ENCODE measurements at regions not wholly inside any gene's neighbourhood (a gene's known extent, or its start where the extent isn't known, plus 50 kb on each side); places are given as distances from the start of the nearest gene placed in this dataset.

GRCh38 chr1:64357422-64357821 is 112.5 kb upstream of the CACHD1 start:
- H3K36me3 ChIP-seq, result no peaks in the 10 kb centered on the region
- H3K27ac ChIP-seq, result no peak overlapping the region
- no peak for ATAC-seq (ENCODE audit: low FRiP score in 2 of 2)
- peaks cover 0 to 3% (median 0%) of the 10 kb centered on the region in 4 donors for H3K4me1 ChIP-seq
- no peaks in the 10 kb centered on the region for H3K9me3 ChIP-seq
- H3K27me3 ChIP-seq, result no peaks in the 10 kb centered on the region
- 40 to 47% methylated on average over 4 to 6 of the region's 6 CpGs for WGBS, 2 donors
- DNase-seq, result no peak
- TF ChIP-seq CTCF (IDR thresholded peaks at IDR 0.05) (no peak), EP300 (IDR thresholded peaks at IDR 0.05) (no peak), POLR2AphosphoS5 (IDR thresholded peaks at IDR 0.05) (no peak), POLR2A (IDR thresholded peaks at IDR 0.05) (no peak)
- H3K4me3 ChIP-seq, result no peak overlapping the region

- no peaks in the 10 kb centered on the region for H3K27me3 ChIP-seq
- no peaks in the 10 kb centered on the region for H3K9me3 ChIP-seq
- no peak overlapping the region for H3K4me3 ChIP-seq
- WGBS, 2 donors, result 89 to 90% methylated on average over 5 of the region's 5 CpGs
- DNase-seq (no peak), ATAC-seq (ENCODE audit: low FRiP score in 2 of 2) (no peak)
- H3K4me1 ChIP-seq, result peaks cover 0 to 3% (median 0%) of the 10 kb centered on the region in 4 donors
- no peaks in the 10 kb centered on the region for H3K36me3 ChIP-seq
- H3K27ac ChIP-seq, result no peak overlapping the region
- TF ChIP-seq EP300 (IDR thresholded peaks at IDR 0.05) (no peak), POLR2AphosphoS5 (IDR thresholded peaks at IDR 0.05) (no peak), POLR2A (IDR thresholded peaks at IDR 0.05) (no peak), CTCF (IDR thresholded peaks at IDR 0.05) (no peak)
Measured at GRCh38 chr1:64358692-64359091, 111.2 kb upstream of the CACHD1 start.

GRCh38 chr1:64361974-64362373 is 108.0 kb upstream of the CACHD1 start:
- H3K4me3 ChIP-seq, result no peak overlapping the region
- ATAC-seq (ENCODE audit: low FRiP score in 2 of 2) (no peak), DNase-seq (no peak)
- H3K4me1 ChIP-seq, result peaks cover 0 to 3% (median 0%) of the 10 kb centered on the region in 4 donors
- no peaks in the 10 kb centered on the region for H3K27me3 ChIP-seq
- H3K36me3 ChIP-seq, result no peaks in the 10 kb centered on the region
- 67 to 75% methylated on average over 3 of the region's 3 CpGs for WGBS, 2 donors
- no peaks in the 10 kb centered on the region for H3K9me3 ChIP-seq
- TF ChIP-seq POLR2AphosphoS5 (IDR thresholded peaks at IDR 0.05) (no peak), CTCF (IDR thresholded peaks at IDR 0.05) (no peak), EP300 (IDR thresholded peaks at IDR 0.05) (no peak), POLR2A (IDR thresholded peaks at IDR 0.05) (no peak)
- H3K27ac ChIP-seq, result no peak overlapping the region

GRCh38 chr1:64363111-64363510 is 106.8 kb upstream of the CACHD1 start:
- Histone ChIP-seq H3K9me3 (no peaks in the 10 kb centered on the region), H3K27me3 (no peaks in the 10 kb centered on the region), H3K36me3 (no peaks in the 10 kb centered on the region), H3K27ac (no peak overlapping the region), H3K4me3 (no peak overlapping the region), H3K4me1 (no peaks in the 10 kb centered on the region)
- TF ChIP-seq POLR2AphosphoS5 (IDR thresholded peaks at IDR 0.05) (no peak), POLR2A (IDR thresholded peaks at IDR 0.05) (no peak), EP300 (IDR thresholded peaks at IDR 0.05) (no peak), CTCF (IDR thresholded peaks at IDR 0.05) (no peak)
- no peak for ATAC-seq (ENCODE audit: low FRiP score in 2 of 2)
- WGBS, 2 donors, result 85% methylated on average over 4 of the region's 4 CpGs
- DNase-seq, result no peak

- ATAC-seq (ENCODE audit: low FRiP score in 2 of 2), result no peak
Measured at GRCh38 chr1:64363616-64364015, 106.3 kb upstream of the CACHD1 start.

More at GRCh38 chr1:64363616-64364015, 106.3 kb upstream of the CACHD1 start:
- no peaks in the 10 kb centered on the region for H3K36me3 ChIP-seq
- no peaks in the 10 kb centered on the region for H3K27me3 ChIP-seq
- H3K27ac ChIP-seq, result no peak overlapping the region
- no peak overlapping the region for H3K4me3 ChIP-seq
- H3K9me3 ChIP-seq, result no peaks in the 10 kb centered on the region
- no peak for DNase-seq
- H3K4me1 ChIP-seq, result no peaks in the 10 kb centered on the region
- TF ChIP-seq CTCF (IDR thresholded peaks at IDR 0.05) (no peak), EP300 (IDR thresholded peaks at IDR 0.05) (no peak), POLR2AphosphoS5 (IDR thresholded peaks at IDR 0.05) (no peak), POLR2A (IDR thresholded peaks at IDR 0.05) (no peak)

Data from upper lobe of left lung (tissue), 6 donors.